CD4-positive, alpha-beta T cell treated with Interleukin-17A for 4 hours (primary cell): ENCODE measurements at regions not wholly inside any gene's neighbourhood (a gene's known extent, or its start where the extent isn't known, plus 50 kb on each side); places are given as distances from the start of the nearest gene placed in this dataset.
"Not testable (repeated sequence)": the region's sequence is repeated elsewhere in the genome, so short reads cannot be mapped to it uniquely, and the experiment has no call there.

Experiments
- DNase-seq: peaks from one replicate; pipeline ENCODE4 v3.0.0-alpha.2; 2020; ENCODE audit warnings: mixed read lengths

DNA sequence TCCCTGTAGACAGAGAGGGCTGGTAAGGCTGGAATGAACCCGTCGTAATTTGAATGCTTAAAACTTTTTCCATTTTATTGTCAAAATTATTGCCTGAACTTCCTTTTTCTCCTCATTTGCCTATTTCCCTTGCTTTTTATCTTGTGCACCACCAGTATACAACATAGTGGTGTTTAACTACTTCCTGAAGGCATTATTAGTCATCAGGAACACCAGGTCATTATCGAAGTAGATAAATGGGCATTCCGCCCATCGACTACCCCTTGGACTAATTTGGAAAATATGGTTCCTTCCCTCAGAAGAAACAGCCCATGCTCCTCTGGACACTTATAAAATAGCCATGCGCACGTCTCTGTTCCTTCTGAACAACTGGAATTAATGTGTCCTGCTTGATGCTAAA, 232.1 kb downstream of the TM9SF2 start:
- no peak for DNase-seq

DNA sequence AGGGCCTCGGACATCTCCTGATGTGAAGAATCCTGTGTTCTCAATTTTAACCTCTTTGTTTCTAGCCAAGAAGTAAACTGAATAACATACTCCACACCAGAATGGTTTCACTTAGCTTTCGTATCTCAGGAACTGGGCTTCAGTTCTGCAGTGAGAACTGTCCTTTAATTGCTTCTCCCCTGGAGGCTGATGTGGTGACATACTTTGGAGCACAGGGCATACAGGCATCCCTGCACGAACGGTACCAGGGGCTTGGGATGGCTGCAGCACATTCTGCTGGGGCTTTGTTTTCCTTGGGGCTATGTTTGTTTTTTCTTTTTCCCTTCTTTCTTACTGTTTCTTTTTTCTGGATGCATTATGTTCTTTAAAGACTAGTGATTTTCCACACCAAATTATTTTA, 230.5 kb downstream of the TM9SF2 start:
- DNase-seq: no peak

DNA sequence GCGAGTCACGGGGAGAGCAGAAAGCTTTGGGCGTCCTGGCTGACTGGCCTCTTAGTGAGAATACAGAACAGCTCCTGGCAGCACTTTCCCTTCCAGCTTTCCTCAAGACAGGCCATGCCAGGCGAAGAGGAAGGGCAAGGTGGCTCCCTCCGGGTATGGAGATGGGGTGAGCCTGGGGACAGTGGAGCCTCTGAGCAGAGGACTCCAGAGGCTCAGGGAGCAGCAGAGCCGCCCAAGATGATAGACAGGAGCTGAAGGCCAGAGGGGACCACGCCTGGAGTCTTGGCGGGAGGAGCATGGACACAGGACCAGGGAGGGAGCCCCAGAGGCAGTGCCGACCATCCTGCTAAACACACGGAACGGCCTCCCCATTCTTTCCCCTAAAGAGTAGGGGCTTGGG, 229.1 kb downstream of the TM9SF2 start:
- DNase-seq: no peak

DNA sequence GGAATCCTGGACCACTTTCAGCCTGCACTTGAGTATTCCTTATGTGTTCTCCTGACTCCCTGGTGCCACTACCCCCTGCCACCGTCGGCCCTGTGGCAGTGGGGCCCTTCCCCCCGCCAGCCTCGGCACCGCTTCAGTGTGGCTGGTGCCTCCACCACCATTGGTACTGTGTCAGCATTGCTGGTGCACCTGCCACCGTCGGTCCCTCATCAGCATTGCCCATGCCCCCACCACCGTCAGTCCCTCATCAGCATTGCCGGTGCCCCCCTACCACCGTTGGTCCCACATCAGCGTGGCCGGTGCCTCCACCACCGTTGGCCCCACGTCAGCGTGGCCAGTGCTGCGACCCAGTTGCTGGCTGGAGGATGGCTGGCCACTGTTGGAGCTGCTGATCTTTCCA, 228.5 kb downstream of the TM9SF2 start:
- DNase-seq: no peak

DNA sequence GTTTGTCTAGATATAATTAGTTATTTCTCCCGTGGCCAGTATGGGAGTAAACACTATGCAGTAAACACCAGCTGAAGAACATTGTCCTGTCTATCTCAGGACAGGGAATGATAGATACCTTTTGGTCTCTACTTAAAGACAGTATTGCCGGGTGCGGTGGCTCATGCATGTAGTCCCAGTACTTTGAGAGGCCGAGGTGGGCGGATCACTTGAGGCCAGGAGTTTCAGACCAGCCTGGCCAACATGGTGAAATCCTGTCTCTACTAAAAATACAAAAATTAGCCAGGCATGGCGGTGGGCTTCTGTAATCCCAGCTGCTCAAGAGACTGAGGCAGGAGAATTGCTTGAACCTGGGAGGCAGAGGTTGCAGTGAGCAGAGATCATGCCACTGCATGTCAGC, 226.4 kb downstream of the TM9SF2 start:
- DNase-seq: not testable (repeated sequence)

GRCh38 chr13:99726282-99726894, 225.1 kb downstream of the TM9SF2 start:
- DNase-seq: no peak

DNA sequence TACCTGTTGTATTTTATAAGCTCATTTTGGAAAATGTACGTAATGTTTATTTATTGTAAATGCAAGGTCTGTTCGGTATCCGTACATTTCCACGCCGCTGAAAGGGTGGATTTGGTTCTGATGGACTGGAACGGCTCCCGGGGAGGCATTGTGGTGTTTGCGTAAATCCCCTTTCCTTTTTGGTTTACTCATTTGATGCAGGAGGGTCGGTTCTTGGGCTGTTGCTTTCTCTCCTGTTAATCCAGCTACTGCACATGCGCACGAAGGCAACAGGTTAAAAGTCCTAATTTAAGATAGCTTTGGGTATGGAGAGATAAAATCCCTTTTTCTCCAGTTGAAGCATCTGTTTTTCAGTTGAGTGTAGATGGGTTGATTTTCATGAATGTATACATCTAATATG, 224.4 kb downstream of the TM9SF2 start:
- no peak for DNase-seq

DNA sequence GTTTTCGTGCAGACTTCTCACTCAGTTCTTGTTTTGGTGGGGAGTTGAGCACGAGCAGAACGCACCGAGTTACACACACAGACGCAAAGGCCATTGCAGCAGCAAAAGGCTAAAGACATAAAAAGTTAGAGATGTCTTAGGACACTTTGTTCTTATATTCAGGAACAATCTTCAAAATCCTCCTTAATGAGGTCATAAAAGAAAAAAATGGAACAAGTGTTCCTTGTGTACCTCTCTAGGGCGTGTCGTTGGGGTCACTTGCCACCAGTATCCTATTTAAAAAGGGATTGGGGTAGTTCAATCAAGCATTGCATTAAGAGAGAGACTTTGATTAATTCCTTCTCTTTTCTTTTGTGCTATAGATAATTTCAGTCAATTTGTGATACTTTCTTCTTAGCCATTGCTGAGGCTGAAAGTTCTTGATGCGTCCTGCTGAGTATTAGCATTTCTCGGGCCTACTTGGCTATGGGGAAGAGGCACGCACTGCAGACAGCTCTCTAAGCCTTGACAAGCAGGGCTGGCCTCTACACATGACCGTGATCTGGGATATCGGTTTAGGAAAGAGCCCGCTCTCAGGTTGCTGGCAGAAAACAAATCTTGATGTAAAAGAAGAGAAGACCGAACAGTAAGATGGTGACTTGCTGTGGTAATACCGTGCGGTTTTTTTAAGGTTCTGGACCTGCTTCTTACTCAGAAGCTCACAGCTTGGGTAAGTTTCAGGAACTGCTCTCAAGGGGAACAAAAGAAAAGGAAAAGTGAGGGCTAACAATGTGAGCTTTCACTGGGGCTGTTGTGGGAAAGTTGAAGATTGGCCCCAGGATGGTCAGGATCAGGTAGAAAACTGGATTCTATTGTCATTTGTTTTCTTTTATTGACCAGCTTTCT, 223.6 kb downstream of the TM9SF2 start:
- no peak for DNase-seq

DNA sequence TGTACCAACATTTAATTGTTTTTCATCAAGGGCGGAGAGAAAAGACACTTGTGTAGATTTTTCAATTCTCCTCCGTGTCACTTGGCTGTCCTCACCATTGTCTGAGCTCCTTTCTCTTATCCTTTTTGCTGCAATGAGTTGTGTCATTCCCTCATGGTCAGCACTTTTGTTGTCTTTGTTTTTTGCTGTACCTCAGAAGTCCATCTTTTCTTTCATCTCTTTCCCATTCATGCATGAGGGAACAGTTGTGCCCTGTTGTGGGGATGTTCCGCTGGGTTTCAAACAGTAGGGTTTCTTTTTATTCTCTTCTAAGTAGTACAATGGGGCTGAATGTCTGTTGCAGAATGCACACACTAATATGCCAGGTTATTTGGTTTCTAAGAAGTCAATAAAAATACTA, 222.6 kb downstream of the TM9SF2 start:
- DNase-seq: no peak

- DNase-seq: no peak
Measured at GRCh38 chr13:99722931-99723330, 221.7 kb downstream of the TM9SF2 start.

DNA sequence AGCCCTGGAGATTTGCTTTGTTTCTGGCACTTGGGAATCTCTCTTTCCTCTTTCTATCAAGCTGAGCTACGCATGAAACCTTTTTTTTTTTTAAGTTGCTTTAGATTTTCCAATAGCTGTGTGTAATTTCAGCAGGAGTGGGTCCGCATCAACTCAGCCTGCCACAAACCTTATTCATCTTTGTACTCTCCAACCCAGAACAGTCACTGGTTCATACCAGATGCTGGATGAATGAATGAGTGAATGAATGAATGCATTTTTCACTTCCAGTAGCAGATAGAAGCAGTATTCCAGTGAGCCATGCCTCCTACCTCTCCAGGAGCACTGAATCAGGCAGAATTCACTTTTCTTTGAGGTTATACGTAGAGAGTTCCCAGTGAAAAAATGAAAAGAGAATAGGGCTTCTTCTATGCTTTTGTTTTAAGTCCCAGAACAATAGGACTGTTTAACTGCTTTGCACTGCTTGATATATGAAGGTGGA, 221.1 kb downstream of the TM9SF2 start:
- no peak for DNase-seq

GRCh38 chr13:99721606-99722337, 220.5 kb downstream of the TM9SF2 start:
- no peak for DNase-seq

DNA sequence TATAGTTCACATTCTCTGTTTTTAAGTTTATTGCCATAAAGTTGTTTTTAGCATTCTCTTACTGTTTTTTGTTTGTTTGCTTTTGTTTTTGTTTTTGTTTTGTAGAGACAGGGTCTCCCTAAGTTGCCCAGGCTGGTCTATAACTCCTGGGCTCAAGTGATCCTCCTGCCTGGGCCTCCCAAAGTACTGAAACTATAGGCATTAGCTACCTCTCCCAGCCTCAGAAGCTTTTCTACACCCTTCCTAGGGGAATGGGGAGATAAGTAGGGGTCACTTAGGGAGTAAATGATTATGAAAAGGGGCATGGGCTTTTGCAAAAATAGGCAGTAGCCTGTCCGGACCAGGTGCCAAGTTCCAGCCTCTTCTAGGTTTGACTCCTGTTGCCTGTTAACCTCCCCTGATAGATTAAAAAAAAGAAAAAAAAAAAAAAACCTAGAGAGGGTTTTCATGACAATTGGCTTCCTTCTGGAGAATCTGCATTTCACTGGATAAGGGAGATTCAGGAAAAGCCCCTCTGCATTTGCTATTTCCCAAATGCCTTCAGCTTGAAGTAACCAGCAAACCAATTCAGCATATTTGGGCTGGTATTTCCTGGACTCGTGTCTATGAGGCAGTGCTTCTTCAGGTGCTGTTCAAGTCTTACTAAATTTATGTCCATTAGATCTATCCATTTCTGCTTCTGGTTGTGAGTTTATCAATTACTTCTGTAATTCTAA, 216.8 kb downstream of the TM9SF2 start:
- no peak for DNase-seq

GRCh38 chr13:99709134-99709533, 207.9 kb downstream of the TM9SF2 start:
- DNase-seq: no peak

DNA sequence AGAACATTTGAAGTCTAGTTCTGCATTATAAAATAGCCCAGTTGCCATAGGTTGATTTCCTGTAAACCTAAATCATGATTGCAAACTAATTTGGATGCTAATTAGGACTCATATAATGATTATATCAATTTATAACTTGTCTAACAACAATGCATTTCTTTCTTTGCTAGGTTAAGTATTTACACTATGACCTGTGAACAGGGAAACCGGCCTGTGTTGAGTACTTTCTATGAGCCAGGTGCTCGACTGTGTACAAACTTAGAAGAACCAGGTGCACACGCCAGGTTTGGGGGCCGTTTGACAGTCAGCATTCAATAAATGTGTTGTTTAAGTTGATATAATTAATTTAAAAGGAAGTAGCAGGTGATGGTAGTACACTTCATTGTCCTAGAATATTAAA, 203.1 kb downstream of the TM9SF2 start:
- no peak for DNase-seq

DNA sequence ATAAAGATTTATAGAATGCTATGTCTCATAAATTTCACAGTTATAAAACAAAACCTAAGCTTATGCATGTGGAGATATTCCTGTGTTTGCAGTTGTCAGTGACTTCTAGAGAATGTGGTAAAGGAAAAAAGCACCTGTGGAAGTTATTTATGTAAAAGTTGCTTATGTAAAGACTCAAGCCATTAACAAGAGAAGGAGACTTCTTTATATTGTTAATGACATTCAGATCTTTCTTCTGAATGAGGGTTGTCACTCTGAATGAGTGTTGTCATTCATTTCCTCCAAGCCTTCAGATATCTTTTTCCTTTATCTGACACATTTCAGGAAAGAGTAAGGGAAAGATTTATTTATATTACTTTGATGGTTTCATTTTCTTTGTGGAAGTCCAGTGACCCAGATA, 202.6 kb downstream of the TM9SF2 start:
- DNase-seq: no peak

- no peak for DNase-seq
Measured at GRCh38 chr13:99702687-99703319, 201.5 kb downstream of the TM9SF2 start.

GRCh38 chr13:99700468-99700867, 199.2 kb downstream of the TM9SF2 start:
- no peak for DNase-seq

DNA sequence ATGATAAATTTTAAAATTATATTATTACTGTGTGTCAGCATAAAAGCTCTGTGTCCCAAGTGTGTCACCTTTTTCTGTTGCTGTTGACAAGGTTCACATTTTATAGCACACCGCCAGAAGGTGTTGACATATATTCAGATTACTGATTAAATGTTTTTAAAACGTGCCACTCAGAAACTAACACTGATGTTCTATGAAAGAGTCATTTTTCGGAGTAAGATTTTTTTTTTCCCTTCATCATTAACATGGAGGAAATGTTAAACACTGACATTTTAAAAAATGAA, 197.5 kb downstream of the TM9SF2 start:
- DNase-seq: no peak

GRCh38 chr13:99698010-99698815, 196.9 kb downstream of the TM9SF2 start:
- no peak for DNase-seq

DNA sequence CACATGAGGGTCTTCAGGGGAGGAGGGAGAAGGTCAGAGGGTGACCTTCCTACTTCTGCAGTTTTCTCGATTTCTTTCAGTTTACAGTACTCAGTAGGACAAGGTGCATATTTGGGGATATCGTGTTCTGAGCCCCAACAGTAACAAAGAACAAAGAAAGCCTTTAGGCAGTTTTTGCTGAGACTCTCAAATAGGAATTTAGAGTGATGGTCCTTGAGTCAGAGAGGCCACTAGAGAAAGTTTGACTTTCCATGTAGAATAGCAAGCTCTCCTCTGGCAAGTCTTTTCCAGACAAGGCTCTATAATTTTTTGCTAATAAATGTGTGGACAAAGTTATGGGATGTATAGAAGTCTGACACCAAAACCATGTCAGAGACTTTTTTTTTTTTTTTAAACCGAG, 194.6 kb downstream of the TM9SF2 start:
- no peak for DNase-seq
